Activated CD8-positive, alpha-beta memory T cell treated with anti-CD3 and anti-CD28 coated beads for 48 hours (primary cell): ENCODE measurements at regions not wholly inside any gene's neighbourhood (a gene's known extent, or its start where the extent isn't known, plus 50 kb on each side); places are given as distances from the start of the nearest gene placed in this dataset.

ENCODE experiments used
- DNase-seq, 3 experiments: peaks; one replicate each; pipeline ENCODE4 v3.0.0-alpha.2; 2020; ENCODE audit warnings: low read depth in 2 of 3, low spot score in 2 of 3

DNA sequence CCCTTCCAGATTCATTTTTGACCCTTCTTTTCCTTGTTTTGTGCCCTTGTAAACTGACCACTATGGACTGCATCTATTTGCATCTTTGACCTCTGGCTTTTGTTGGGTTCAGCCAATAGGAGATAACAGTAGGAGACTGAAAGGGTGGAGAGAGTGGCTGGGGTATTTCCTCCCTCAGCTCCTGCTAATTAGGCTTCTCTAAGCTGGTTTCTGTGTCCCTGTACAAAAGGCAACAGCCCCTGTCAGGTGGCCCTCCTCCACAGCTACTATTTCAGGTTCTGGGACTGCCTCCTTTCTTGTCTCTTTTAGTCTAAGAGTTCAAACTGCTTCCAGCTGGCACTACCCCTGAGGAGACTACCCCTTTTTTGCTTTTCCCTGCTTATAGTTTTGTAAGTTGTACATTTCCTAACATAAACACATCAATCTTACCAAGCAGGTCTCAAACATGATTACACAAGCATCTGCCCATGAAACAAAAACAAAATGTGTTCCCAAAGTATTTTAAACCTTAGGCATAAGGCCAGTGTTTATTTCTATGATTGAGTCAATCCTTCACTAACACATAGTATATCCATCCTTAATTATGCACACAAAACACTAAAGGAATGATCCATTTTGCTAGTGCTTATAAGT lies 262.0 kb upstream of the TRPM3 start:
- DNase-seq = no peak

DNA sequence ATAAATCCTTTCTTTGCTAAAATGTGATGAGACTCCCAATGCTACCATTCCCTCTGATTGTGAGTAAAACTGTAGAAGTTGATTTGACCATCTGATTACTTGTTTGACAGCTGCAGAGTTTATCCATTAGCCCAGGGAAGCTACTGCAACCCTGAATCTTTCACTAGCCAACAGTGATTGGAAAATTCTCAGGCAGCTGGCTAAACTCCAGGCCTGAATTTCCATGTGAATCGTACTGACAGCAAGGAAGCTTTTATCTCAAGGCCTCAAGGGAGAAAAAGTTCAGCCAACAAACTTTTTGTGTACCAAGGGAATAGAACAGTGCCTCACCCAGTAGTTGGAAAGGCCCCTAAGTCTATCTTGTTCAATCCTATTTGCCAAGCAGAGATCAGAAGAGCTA lies 246.7 kb upstream of the TRPM3 start:
- DNase-seq = no peak

DNA sequence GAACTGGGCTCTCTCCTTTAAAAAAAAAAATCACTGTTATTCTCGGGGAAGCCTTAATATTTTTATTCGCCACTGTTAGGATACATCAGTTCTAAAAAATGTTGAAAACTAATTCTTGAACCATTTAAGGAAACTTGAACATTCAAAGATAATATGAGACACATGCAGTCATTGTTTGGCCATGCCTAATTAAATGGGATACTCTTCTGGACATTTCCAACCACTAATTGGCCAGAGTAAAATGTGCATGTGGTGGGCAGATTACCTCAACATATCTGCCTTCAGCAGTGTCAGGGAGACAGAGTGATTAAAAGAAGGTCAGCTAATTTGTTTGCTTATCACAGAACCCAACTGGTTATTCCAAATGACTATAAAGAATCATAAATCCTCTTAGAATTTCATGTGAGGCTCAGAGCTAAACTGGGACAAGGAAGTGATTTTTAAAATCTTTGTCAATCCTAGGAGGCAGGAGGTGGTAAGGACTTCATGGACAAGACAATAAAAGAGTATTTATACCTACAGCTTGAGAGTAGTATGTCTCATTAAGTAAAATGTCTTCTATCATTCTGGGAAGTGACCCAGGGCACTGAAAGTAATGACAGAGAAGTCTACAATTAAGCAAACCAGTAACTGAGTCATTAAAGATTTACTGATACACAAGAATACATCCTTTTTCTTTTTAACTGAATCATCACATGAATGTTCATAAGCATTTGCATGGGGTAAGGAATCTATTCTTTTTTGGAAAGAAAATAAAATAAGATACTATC lies 242.9 kb upstream of the TRPM3 start:
- DNase-seq = no peak

DNA sequence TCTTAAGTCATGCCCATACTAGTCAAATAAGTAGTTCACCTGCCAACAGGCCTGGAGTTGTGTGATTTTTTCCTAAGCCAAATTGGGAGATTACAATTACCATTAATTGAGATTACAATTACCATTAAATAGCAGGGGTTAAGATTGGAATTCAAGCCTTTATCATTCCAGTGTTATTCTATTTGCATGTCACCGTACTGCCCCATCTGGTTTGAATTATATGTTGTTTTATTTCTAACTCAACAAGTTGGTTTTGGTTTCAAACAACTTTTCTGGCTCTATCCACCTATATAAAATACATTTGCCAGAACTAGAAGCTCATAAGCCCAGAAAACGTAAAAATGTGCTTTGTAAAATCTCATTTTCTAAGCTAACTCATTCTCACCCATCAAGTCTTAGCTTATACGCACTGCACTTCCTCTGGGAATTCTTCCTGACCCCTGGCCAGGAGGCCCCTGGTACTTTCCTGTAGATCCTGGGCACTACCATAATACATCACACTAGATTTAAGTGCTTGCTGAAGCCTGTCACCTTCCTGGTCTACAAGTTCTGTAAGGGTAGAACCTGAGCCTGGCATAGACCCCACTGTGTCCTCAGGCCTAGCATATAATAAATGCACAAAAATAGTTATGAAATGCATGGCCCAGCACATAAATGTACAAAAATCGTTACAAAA lies 242.0 kb upstream of the TRPM3 start:
- no peak for DNase-seq

DNA sequence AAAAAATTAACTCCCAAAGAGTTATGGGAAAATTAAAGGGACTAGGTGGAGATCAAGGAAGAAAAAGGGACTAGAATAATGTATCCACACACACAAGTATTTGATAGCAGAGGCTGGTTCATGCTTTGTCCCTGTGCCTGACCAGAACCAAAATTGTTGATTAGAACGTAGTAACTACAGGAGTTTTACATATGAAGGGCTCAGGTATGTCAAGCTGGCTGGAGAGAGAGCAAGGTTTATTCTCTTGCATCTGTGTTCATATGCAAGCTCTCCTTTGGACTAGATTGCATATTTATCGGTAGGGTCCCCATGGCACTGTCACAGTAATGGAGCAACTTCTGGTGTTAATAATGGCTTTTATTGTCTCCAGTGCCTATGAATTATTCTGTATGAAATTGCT lies 239.9 kb upstream of the TRPM3 start:
- no peak for DNase-seq

DNA sequence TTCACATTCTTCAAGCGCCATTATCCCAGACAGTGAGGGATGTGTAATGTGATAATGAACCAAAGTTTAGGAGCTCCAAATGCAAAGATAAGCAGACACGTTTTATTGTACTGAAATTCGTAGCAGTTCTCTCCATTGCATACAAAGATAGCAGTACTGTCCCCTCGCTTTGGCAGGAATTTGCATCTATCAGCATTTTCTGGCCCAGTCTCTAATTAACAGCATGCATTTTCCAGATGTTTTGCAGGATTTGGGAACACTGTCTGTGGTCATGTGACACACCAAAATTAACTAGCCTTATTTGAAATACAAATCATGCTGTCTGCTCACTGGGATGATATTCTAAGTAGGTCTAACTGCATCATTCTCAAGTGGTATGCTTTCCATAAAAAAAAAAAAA lies 235.9 kb upstream of the TRPM3 start:
- DNase-seq = no peak

- DNase-seq = no peak
These were observed 234.5 kb upstream of the TRPM3 start for GRCh38 chr9:71355884-71356283.

GRCh38 chr9:71353720-71354119 lies 232.3 kb upstream of the TRPM3 start:
- DNase-seq = no peak

GRCh38 chr9:71352837-71353236 lies 231.4 kb upstream of the TRPM3 start:
- no peak for DNase-seq

DNA sequence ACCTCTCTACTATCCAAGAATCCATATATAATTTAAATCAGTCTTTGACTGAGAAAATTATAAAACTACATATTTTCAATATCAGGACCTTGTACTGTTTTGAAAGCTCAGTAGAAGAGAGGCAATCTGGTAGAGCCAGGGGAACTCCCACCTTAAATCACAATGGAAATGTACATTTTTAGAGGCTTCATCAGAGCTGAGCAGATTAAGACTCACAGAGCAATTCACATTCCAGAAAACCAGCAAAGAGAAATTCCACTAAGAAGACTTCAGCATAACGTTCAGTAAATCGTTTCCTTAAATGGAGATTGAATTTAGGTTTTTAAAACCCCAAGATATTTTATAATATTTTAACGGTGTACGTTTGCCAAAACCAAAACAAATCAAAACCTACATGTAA lies 227.8 kb upstream of the TRPM3 start:
- DNase-seq = no peak

- no peak for DNase-seq
These were observed 211.9 kb upstream of the TRPM3 start for GRCh38 chr9:71333321-71333720.

DNA sequence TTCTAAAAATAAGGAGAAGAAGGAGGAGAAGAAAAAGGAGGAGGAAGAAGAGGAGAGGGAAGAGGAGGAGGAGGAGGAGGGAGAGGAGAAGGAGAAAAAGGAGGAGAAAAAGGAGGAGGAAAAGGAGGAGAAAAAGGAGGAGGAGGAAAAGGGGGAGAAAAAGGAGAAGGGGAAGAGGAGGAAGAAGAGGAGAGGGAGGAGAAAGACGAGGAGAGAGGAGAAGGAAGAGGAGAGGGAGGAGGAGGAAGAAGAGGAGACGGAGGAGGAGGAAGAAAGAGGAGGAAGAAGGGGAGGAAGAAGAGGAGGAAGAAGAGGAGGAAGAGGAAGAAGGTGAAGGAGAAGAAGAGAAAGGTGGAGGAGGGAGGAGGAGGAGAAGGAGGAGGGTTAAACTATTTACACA lies 210.2 kb upstream of the TRPM3 start:
- DNase-seq = no peak

DNA sequence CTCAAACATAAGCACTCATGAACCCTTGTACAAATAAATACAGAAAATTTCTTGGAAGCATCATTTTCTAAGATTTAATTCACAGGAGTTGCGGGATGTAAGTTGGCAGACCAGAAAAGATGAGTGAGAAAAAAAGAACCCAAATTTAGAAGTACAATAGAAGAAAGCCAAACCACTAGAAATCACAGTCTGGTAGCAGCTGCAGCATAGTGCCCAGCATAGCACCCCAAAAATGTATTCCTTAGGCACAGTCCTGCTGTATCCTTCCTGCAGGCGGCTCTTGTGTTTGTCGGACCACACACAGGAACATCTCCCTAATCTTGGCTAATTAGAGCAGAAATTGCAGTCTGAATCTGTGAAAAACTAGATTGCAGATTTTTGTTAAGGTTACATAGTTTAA lies 208.5 kb upstream of the TRPM3 start:
- no peak for DNase-seq

GRCh38 chr9:71326360-71326759 lies 204.9 kb upstream of the TRPM3 start:
- DNase-seq = no peak

DNA sequence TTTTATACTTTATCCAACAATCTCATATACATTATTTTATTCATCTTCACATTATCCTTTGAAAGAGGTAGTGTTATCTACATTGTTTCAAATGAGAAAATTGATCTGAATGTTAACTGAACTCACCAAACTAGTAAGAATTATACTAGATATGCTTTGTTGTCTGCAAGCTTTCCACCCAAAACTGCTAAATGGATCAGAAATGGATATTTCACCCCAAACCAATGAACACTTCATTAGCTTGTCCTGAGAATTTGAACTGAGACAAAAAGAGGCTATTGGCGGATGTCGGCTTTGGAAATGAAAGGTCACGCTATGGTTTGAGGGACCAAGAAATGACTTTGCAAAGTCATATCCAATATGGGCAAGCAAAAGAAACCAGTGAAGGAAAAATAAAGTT lies 201.9 kb upstream of the TRPM3 start:
- no peak for DNase-seq

GRCh38 chr9:71322311-71322710 lies 200.9 kb upstream of the TRPM3 start:
- DNase-seq = no peak

- no peak for DNase-seq
These were observed 187.0 kb upstream of the TRPM3 start for GRCh38 chr9:71308454-71308853.

- DNase-seq = no peak
These were observed 184.7 kb upstream of the TRPM3 start for GRCh38 chr9:71306134-71306533.

DNA sequence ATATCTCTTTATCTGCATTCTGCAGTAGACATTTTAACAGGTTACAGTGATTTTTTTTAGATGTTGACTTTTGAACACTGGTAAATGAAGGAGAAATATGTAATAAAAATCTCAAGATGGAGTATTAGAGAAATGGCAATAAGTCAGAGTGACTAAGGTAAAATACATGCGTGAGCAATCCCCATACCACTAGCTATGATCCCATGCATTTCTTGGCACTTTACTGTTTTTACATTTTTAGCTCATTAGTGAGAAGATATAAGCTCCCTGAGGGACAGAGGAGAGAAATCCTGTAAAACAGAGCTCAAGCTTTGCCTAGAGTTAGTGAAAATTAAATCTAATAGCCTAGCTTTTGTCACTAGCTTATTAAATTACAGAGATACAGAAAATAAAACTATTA lies 181.9 kb upstream of the TRPM3 start:
- no peak for DNase-seq

DNA sequence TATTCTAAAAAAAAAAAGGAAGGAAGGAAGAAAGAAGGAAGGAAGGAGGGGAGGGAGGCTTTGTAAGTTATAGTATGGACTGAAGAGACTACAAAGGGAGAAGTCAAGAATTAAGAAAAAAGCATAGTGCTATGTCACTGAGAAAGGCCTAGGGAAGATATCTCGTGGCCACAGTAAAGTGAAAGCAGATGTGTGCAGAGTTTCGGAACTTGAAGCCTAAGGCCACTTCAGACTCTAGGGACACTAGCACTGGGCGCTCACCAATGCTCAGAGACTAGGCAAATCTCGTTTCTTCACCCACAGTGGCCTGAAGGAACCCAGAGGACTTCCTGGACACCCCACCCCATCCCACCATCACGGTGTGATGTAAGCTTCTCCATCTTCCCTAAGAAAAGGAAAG lies 181.4 kb upstream of the TRPM3 start:
- no peak for DNase-seq

- no peak for DNase-seq
These were observed 174.5 kb upstream of the TRPM3 start for GRCh38 chr9:71295928-71296327.

DNA sequence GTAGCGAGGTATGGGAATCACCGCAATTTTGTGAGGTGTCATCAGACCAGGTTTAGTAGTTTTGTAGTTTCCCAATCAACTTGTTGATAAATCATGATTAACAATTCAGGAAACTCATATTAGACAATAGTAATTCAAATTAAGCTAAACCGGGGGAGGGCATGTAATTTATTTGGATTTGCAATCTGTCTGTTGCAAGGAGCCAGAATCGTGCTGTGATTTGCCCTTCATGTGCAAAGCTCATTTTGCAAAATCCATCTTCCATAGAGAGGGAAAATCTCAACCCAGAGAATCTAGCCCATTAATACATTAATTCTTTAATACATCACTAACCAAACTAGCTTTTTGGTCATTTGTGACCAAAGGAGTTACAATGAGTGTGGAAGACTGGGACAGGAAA lies 164.7 kb upstream of the TRPM3 start:
- no peak for DNase-seq
